ENCODE measurements at regions not wholly inside any gene's neighbourhood (a gene's known extent, or its start where the extent isn't known, plus 50 kb on each side); places are given as distances from the start of the nearest gene placed in this dataset.
A peak's percentile ranks its signal among the peaks of the same experiment; 100 is the strongest.

GRCh38 chr18:8938817-8939216, 163.7 kb upstream of the NDUFV2 start:
- Histone ChIP-seq H3K9me3 (no peaks in the 10 kb centered on the region), H3K27me3 (no peaks in the 10 kb centered on the region), H3K36me3 (replicated peaks in 1 of 2; ENCODE audit: insufficient read depth in 1 of 2, low read depth in 2 of 2) (no peaks in the 10 kb centered on the region), H3K4me3 (no peak overlapping the region), H3K4me1 (no peaks in the 10 kb centered on the region), H3K27ac (no peak overlapping the region)
- no peak for DNase-seq
- intact Hi-C loops (cut with DNase I): no loop called here
- WGBS, 2 donors: 67 to 87% methylated on average over 7 of the region's 7 CpGs
- ATAC-seq: no peak
- TF ChIP-seq, protein P1, sequence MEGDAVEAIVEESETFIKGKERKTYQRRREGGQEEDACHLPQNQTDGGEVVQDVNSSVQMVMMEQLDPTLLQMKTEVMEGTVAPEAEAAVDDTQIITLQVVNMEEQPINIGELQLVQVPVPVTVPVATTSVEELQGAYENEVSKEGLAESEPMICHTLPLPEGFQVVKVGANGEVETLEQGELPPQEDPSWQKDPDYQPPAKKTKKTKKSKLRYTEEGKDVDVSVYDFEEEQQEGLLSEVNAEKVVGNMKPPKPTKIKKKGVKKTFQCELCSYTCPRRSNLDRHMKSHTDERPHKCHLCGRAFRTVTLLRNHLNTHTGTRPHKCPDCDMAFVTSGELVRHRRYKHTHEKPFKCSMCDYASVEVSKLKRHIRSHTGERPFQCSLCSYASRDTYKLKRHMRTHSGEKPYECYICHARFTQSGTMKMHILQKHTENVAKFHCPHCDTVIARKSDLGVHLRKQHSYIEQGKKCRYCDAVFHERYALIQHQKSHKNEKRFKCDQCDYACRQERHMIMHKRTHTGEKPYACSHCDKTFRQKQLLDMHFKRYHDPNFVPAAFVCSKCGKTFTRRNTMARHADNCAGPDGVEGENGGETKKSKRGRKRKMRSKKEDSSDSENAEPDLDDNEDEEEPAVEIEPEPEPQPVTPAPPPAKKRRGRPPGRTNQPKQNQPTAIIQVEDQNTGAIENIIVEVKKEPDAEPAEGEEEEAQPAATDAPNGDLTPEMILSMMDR (IDR thresholded peaks at IDR 0.05): no peak
- TF ChIP-seq POLR2A (IDR thresholded peaks at IDR 0.05): no peak

- no peak for TF ChIP-seq POLR2A (IDR thresholded peaks at IDR 0.05)
- TF ChIP-seq, protein P1 (IDR thresholded peaks at IDR 0.05): no peak
- Histone ChIP-seq H3K4me1 (no peaks in the 10 kb centered on the region), H3K36me3 (replicated peaks in 1 of 2; ENCODE audit: insufficient read depth in 1 of 2, low read depth in 2 of 2) (no peaks in the 10 kb centered on the region), H3K4me3 (no peak overlapping the region), H3K27me3 (no peaks in the 10 kb centered on the region), H3K27ac (no peak overlapping the region), H3K9me3 (no peaks in the 10 kb centered on the region)
- intact Hi-C loops (cut with DNase I): no loop called here
- no peak for ATAC-seq
- no peak for DNase-seq
- 62 to 64% methylated on average over 6 of the region's 6 CpGs for WGBS, 2 donors
Observed at GRCh38 chr18:8942021-8942908, 160.2 kb upstream of the NDUFV2 start.

DNA sequence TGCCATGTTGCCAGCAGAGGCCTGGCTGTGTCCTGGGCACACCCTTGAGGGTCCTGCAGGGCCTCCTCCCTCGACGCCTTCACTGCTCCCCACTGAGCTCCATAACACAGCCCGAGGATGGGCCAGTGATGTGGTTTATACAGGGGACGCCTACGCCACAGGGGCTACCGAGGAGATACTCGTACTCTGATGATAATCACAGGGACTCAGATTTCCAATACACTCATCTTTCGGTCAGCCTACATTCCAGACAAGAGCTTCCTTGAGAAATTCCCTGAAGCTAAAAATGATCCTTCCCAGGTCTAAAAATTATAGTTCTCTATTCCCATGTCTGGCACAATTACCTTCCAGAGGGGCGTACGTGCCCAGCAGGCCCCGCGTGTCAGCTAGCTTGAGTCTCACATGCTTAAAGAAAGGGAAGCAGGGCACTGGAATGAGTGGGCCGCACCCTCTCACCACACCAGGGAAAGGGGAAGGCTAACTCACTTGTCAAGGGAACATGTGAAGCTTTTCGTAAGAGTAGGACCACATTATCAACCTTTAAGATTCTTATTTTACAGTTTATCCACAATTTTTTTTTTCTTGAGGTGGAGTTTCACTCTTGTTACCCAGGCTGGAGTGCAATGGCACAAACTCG, 159.5 kb upstream of the NDUFV2 start:
- intact Hi-C loops (cut with DNase I): no loop called here
- TF ChIP-seq, protein P1 (IDR thresholded peaks at IDR 0.05): no peak
- no peak for TF ChIP-seq POLR2A (IDR thresholded peaks at IDR 0.05)
- 89 to 92% methylated on average over 15 of the region's 15 CpGs for WGBS, 2 donors
- Histone ChIP-seq H3K9me3 (no peaks in the 10 kb centered on the region), H3K4me3 (no peak overlapping the region), H3K27ac (no peak overlapping the region), H3K36me3 (replicated peaks in 1 of 2; ENCODE audit: insufficient read depth in 1 of 2, low read depth in 2 of 2) (no peaks in the 10 kb centered on the region), H3K4me1 (no peaks in the 10 kb centered on the region), H3K27me3 (no peaks in the 10 kb centered on the region)
- DNase-seq: peak in 1 of 4 donors; percentile 6
- no peak for ATAC-seq

GRCh38 chr18:8943900-8944870, 158.3 kb upstream of the NDUFV2 start:
- intact Hi-C loops (cut with DNase I): no loop called here

More at GRCh38 chr18:8943900-8944870, 158.3 kb upstream of the NDUFV2 start:
- Histone ChIP-seq H3K27me3 (no peaks in the 10 kb centered on the region), H3K4me1 (no peaks in the 10 kb centered on the region), H3K9me3 (no peaks in the 10 kb centered on the region), H3K36me3 (replicated peaks in 1 of 2; ENCODE audit: insufficient read depth in 1 of 2, low read depth in 2 of 2) (no peaks in the 10 kb centered on the region), H3K4me3 (no peak overlapping the region), H3K27ac (no peak overlapping the region)
- TF ChIP-seq, protein P1 (IDR thresholded peaks at IDR 0.05): no peak
- no peak for TF ChIP-seq POLR2A (IDR thresholded peaks at IDR 0.05)
- no peak for DNase-seq
- WGBS, 2 donors: 88 to 91% methylated on average over 11 of the region's 11 CpGs
- ATAC-seq: no peak
